Non-pigmented ciliary epithelial cell (primary cell): ENCODE measurements at regions not wholly inside any gene's neighbourhood (a gene's known extent, or its start where the extent isn't known, plus 50 kb on each side); places are given as distances from the start of the nearest gene placed in this dataset.
"Not testable (repeated sequence)": the region's sequence is repeated elsewhere in the genome, so short reads cannot be mapped to it uniquely, and the experiment has no call there.

ENCODE experiments used
- DNase-seq: peaks from one replicate; pipeline ENCODE4 v3.0.0-alpha.2; 2010; ENCODE audit warnings: low read depth

GRCh38 chr11:103584720-103585119 is 451.7 kb upstream of the DDI1 start:
- DNase-seq = no peak

GRCh38 chr11:103585401-103585800 is 451.0 kb upstream of the DDI1 start:
- no peak for DNase-seq

- no peak for DNase-seq
These were observed 450.5 kb upstream of the DDI1 start for GRCh38 chr11:103585911-103586310.

- DNase-seq = peak; percentile 64
These were observed 449.7 kb upstream of the DDI1 start for GRCh38 chr11:103586756-103587155.

- DNase-seq = no peak
These were observed 448.3 kb upstream of the DDI1 start for GRCh38 chr11:103587901-103588788.

- no peak for DNase-seq
These were observed 444.9 kb upstream of the DDI1 start for GRCh38 chr11:103591554-103591953.

GRCh38 chr11:103594283-103594682 is 442.2 kb upstream of the DDI1 start:
- DNase-seq = no peak

- no peak for DNase-seq
These were observed 440.1 kb upstream of the DDI1 start for GRCh38 chr11:103596315-103596714.

GRCh38 chr11:103601225-103601846 is 435.1 kb upstream of the DDI1 start:
- peak; percentile 47 for DNase-seq

- DNase-seq = no peak
These were observed 433.6 kb upstream of the DDI1 start for GRCh38 chr11:103602840-103603239.

- DNase-seq = no peak
These were observed 432.1 kb upstream of the DDI1 start for GRCh38 chr11:103604310-103604709.

- DNase-seq = no peak
These were observed 427.9 kb upstream of the DDI1 start for GRCh38 chr11:103608566-103608965.

- peak; percentile 93 for DNase-seq
These were observed 427.0 kb upstream of the DDI1 start for GRCh38 chr11:103609117-103610066.

- no peak for DNase-seq
These were observed 426.0 kb upstream of the DDI1 start for GRCh38 chr11:103610435-103610834.

GRCh38 chr11:103611526-103612260 is 424.7 kb upstream of the DDI1 start:
- DNase-seq = not testable (repeated sequence)

GRCh38 chr11:103612451-103612850 is 424.0 kb upstream of the DDI1 start:
- DNase-seq = not testable (repeated sequence)

GRCh38 chr11:103616586-103616985 is 419.9 kb upstream of the DDI1 start:
- DNase-seq = not testable (repeated sequence)

- no peak for DNase-seq
These were observed 417.9 kb upstream of the DDI1 start for GRCh38 chr11:103618528-103618927.

- DNase-seq = no peak
These were observed 417.0 kb upstream of the DDI1 start for GRCh38 chr11:103619480-103619879.

GRCh38 chr11:103619938-103620337 is 416.5 kb upstream of the DDI1 start:
- no peak for DNase-seq

GRCh38 chr11:103622296-103622695 is 414.1 kb upstream of the DDI1 start:
- no peak for DNase-seq

GRCh38 chr11:103623933-103624332 is 412.5 kb upstream of the DDI1 start:
- no peak for DNase-seq
